Stomach (tissue), 4 donors: ENCODE measurements at regions not wholly inside any gene's neighbourhood (a gene's known extent, or its start where the extent isn't known, plus 50 kb on each side); places are given as distances from the start of the nearest gene placed in this dataset.

Source experiments
- EP300 ChIP-seq: sonication (generic); formaldehyde crosslinking; IDR thresholded peaks from one replicate; pipeline ENCODE4 v1.6.1; 2017; ENCODE audit warnings: antibody characterized with exemption
- POLR2A ChIP-seq, 4 donors: fragments of 450-650 bp; IDR thresholded peaks; one replicate each; pipeline ENCODE4 v1.6.1; 2016; ENCODE audit warnings: antibody characterized with exemption in 4 of 4, control low read depth in 2 of 4, mild to moderate bottlenecking in 1 of 4, moderate library complexity in 1 of 4
- TF ChIP-seq, protein P1 (sequence below), 7 experiments: fragments of 450-650 bp in 4 of 7; fragments of 200-600 bp in 3 of 7; sonication (generic) in 3 of 7; IDR thresholded peaks; one replicate each; pipeline ENCODE4 v1.5.1; 2016 to 2019; ENCODE audit warnings: antibody characterized with exemption in 7 of 7, control low read depth in 2 of 7, mild to moderate bottlenecking in 1 of 7

DNA sequence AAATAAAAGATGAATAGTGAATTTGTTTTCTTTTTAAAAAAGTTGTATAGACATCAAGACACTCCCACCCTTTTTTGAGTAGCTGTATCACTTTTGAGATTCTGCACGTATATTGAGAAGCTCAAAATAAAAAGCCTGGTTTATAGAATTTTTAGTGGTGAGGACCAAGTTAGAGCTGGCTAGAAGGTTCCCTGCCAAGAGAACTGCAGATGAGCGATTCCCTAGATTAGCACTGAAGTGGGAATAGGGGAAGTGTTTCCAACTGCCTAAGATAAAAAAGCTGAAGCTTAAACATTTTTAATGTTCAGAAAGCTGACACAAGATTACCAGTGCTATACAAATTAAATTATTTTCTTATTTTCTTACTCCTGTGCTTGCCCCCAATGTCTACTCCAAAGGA, 135.7 kb upstream of the TMEM229A start:
- TF ChIP-seq, protein P1, sequence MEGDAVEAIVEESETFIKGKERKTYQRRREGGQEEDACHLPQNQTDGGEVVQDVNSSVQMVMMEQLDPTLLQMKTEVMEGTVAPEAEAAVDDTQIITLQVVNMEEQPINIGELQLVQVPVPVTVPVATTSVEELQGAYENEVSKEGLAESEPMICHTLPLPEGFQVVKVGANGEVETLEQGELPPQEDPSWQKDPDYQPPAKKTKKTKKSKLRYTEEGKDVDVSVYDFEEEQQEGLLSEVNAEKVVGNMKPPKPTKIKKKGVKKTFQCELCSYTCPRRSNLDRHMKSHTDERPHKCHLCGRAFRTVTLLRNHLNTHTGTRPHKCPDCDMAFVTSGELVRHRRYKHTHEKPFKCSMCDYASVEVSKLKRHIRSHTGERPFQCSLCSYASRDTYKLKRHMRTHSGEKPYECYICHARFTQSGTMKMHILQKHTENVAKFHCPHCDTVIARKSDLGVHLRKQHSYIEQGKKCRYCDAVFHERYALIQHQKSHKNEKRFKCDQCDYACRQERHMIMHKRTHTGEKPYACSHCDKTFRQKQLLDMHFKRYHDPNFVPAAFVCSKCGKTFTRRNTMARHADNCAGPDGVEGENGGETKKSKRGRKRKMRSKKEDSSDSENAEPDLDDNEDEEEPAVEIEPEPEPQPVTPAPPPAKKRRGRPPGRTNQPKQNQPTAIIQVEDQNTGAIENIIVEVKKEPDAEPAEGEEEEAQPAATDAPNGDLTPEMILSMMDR (IDR thresholded peaks at IDR 0.05) = no peak
- TF ChIP-seq EP300 = no peak
- TF ChIP-seq POLR2A (IDR thresholded peaks at IDR 0.05) = no peak
